Fibroblast of mammary gland (primary cell): ENCODE measurements at regions not wholly inside any gene's neighbourhood (a gene's known extent, or its start where the extent isn't known, plus 50 kb on each side); places are given as distances from the start of the nearest gene placed in this dataset.

Experiments used
- DNase-seq: peaks from one replicate; pipeline ENCODE4 v3.0.0-alpha.2; 2010; ENCODE audit warnings: low read depth
- H3K4me3 ChIP-seq: 2 replicates; pipeline ENCODE4 v1.5.1; 2011; ENCODE audit warnings: low read depth, mild to moderate bottlenecking, low read length, moderate library complexity; ENCODE audit not compliant: control insufficient read depth
- TF ChIP-seq, protein P1 (sequence below): conservative IDR thresholded peaks from 2 replicates; pipeline ENCODE4 v1.5.1; 2011; ENCODE audit warnings: low read depth, low read length, inconsistent platforms; ENCODE audit not compliant: control insufficient read depth, insufficient read depth

GRCh38 chr11:28629235-28629634, 521.0 kb downstream of the METTL15 start:
- DNase-seq, result no peak
- TF ChIP-seq, protein P1, sequence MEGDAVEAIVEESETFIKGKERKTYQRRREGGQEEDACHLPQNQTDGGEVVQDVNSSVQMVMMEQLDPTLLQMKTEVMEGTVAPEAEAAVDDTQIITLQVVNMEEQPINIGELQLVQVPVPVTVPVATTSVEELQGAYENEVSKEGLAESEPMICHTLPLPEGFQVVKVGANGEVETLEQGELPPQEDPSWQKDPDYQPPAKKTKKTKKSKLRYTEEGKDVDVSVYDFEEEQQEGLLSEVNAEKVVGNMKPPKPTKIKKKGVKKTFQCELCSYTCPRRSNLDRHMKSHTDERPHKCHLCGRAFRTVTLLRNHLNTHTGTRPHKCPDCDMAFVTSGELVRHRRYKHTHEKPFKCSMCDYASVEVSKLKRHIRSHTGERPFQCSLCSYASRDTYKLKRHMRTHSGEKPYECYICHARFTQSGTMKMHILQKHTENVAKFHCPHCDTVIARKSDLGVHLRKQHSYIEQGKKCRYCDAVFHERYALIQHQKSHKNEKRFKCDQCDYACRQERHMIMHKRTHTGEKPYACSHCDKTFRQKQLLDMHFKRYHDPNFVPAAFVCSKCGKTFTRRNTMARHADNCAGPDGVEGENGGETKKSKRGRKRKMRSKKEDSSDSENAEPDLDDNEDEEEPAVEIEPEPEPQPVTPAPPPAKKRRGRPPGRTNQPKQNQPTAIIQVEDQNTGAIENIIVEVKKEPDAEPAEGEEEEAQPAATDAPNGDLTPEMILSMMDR, result no peak
- H3K4me3 ChIP-seq, result no peak overlapping the region

GRCh38 chr11:28628412-28628811, 520.2 kb downstream of the METTL15 start:
- TF ChIP-seq, protein P1, result no peak
- DNase-seq, result no peak

DNA sequence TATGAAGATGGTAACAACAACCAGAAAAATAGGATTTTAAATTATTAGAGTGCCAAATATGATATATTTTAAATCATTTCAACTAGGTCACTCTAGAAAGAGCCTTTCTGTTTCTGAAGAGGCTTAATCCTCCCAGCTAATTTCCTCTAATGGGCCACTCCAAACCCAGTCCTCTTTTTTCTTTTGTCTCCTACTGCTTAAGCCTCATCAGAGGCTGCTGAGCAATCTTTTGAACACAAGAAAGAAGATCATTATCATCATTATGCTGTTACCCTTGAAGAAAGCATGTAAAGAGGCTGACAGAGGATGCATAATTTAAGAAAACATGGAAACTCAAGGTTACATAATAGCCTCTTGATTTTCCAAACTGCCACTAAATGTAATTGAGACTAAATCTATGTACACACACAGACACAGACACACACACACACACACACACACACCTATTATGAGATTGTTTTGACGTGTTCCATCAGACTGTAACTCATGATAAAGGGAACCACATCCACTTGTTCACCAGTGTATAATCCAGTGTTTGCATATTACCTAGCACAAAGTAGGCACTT, 519.6 kb downstream of the METTL15 start:
- DNase-seq, result no peak
- H3K4me3 ChIP-seq, result no peak overlapping the region
- TF ChIP-seq, protein P1, result no peak

More at GRCh38 chr11:28628412-28628811, 520.2 kb downstream of the METTL15 start:
- H3K4me3 ChIP-seq, result no peak overlapping the region

GRCh38 chr11:28625532-28625931, 517.3 kb downstream of the METTL15 start:
- TF ChIP-seq, protein P1, result no peak
- H3K4me3 ChIP-seq, result no peak overlapping the region
- no peak for DNase-seq

DNA sequence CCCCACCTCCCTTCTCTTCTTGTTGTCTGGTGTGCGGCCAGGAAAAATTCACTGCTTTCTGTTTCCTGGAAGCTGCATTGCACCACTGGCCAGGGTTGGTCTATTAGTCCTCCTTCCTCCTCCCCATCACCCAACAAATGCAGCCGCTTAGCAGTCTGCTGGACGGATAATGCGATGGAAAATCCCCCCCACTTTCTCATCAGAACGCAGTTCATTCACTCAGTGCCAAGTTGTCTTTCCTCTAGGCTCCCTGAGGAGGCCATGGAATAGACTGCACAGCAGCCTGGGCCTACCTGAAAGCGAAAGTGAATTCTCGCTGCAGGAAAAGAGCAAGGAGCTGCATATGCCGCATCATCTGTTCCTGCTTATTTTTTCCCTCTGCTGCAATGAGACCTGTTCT, 513.6 kb downstream of the METTL15 start:
- peak; percentile 61 for DNase-seq
- TF ChIP-seq, protein P1, result no peak
- peak overlapping the region; percentile 30 for H3K4me3 ChIP-seq

- H3K4me3 ChIP-seq, result no peak overlapping the region
- peak; percentile 14 for DNase-seq
- TF ChIP-seq, protein P1, result no peak
Measured at GRCh38 chr11:28619846-28620540, 511.8 kb downstream of the METTL15 start.
